ENCODE measurements at regions not wholly inside any gene's neighbourhood (a gene's known extent, or its start where the extent isn't known, plus 50 kb on each side); places are given as distances from the start of the nearest gene placed in this dataset.
"Not testable (repeated sequence)": the region's sequence is repeated elsewhere in the genome, so short reads cannot be mapped to it uniquely, and the experiment has no call there.

GRCh38 chr1:74861867-74862266, 128.9 kb downstream of the TYW3 start:
- Mint-ChIP-seq H3K27ac (no peak overlapping the region), H3K36me3 (no peaks in the 10 kb centered on the region), H3K9me3 (peaks cover 17 to 18% (median 18%) of the 10 kb centered on the region in 3 donors), H3K27me3 (peaks cover 0 to 2% of the 10 kb centered on the region in 2 donors), H3K4me1 (no peaks in the 10 kb centered on the region), H3K4me3 (no peak overlapping the region)
- CTCF ChIA-PET: no interaction called here
- DNase-seq (no peak), ATAC-seq (replicated peaks in 1 of 4) (no peak)
- WGBS (ENCODE audit: insufficient coverage): no CpG with 5 or more reads among the region's 1 CpG
- POLR2A ChIA-PET: no interaction called here
- Histone ChIP-seq H3K4me3 (ENCODE audit: control insufficient read depth in 1 of 2, extremely low read depth in 1 of 2, low read length in 1 of 2) (no peak overlapping the region), H3K9me3 (no peaks in the 10 kb centered on the region), H3K4me1 (ENCODE audit: control insufficient read depth in 1 of 2, extremely low read depth in 1 of 2, insufficient read depth in 2 of 2, low read length in 2 of 2) (no peaks in the 10 kb centered on the region), H3K36me3 (ENCODE audit: control insufficient read depth in 2 of 2, extremely low read depth in 1 of 2, insufficient read depth in 1 of 2, low read length in 1 of 2) (no peaks in the 10 kb centered on the region), H3K27ac (ENCODE audit: low read length) (no peak overlapping the region), H3K27me3 (replicated peaks in 1 of 2; ENCODE audit: control insufficient read depth in 2 of 2, extremely low read depth in 1 of 2, insufficient read depth in 2 of 2, low read length in 1 of 2) (no peaks in the 10 kb centered on the region)

- H3K27ac ChIP-seq (ENCODE audit: low read length): no peak overlapping the region
- ATAC-seq (replicated peaks in 1 of 4) (no peak), DNase-seq (no peak)
- ChIA-PET CTCF (no interaction called here), POLR2A (no interaction called here)
- no peaks in the 10 kb centered on the region for H3K27me3 Mint-ChIP-seq
- no peaks in the 10 kb centered on the region for H3K36me3 ChIP-seq (ENCODE audit: control insufficient read depth in 2 of 2, extremely low read depth in 1 of 2, insufficient read depth in 1 of 2, low read length in 1 of 2)
- no peaks in the 10 kb centered on the region for H3K27me3 ChIP-seq (replicated peaks in 1 of 2; ENCODE audit: control insufficient read depth in 2 of 2, extremely low read depth in 1 of 2, insufficient read depth in 2 of 2, low read length in 1 of 2)
- H3K4me3 ChIP-seq (ENCODE audit: control insufficient read depth in 1 of 2, extremely low read depth in 1 of 2, low read length in 1 of 2): no peak overlapping the region
- H3K9me3 ChIP-seq: no peaks in the 10 kb centered on the region
- H3K4me1 Mint-ChIP-seq: no peaks in the 10 kb centered on the region
- no peaks in the 10 kb centered on the region for H3K4me1 ChIP-seq (ENCODE audit: control insufficient read depth in 1 of 2, extremely low read depth in 1 of 2, insufficient read depth in 2 of 2, low read length in 2 of 2)
- WGBS (ENCODE audit: insufficient coverage): no CpG with 5 or more reads among the region's 1 CpG
- no peaks in the 10 kb centered on the region for H3K36me3 Mint-ChIP-seq
- no peak overlapping the region for H3K4me3 Mint-ChIP-seq
- H3K27ac Mint-ChIP-seq: no peak overlapping the region
- peaks cover 16 to 42% (median 30%) of the 10 kb centered on the region in 3 donors for H3K9me3 Mint-ChIP-seq
Observed at GRCh38 chr1:74869702-74870101, 136.8 kb downstream of the TYW3 start.

GRCh38 chr1:74877366-74877765, 144.4 kb downstream of the TYW3 start:
- H3K4me3 Mint-ChIP-seq; H3K9me3 Mint-ChIP-seq; H3K4me1 ChIP-seq (ENCODE audit: control insufficient read depth in 1 of 2, extremely low read depth in 1 of 2, insufficient read depth in 2 of 2, low read length in 2 of 2); H3K27ac ChIP-seq (ENCODE audit: low read length); H3K27ac Mint-ChIP-seq; H3K36me3 Mint-ChIP-seq; H3K27me3 ChIP-seq (replicated peaks in 1 of 2; ENCODE audit: control insufficient read depth in 2 of 2, extremely low read depth in 1 of 2, insufficient read depth in 2 of 2, low read length in 1 of 2); H3K4me3 ChIP-seq (ENCODE audit: control insufficient read depth in 1 of 2, extremely low read depth in 1 of 2, low read length in 1 of 2); CTCF ChIA-PET; POLR2A ChIA-PET; H3K9me3 ChIP-seq; H3K27me3 Mint-ChIP-seq; H3K36me3 ChIP-seq (ENCODE audit: control insufficient read depth in 2 of 2, extremely low read depth in 1 of 2, insufficient read depth in 1 of 2, low read length in 1 of 2); DNase-seq; H3K4me1 Mint-ChIP-seq; ATAC-seq (replicated peaks in 1 of 4): not testable (repeated sequence)
- WGBS (ENCODE audit: insufficient coverage): 90% methylated on average over 14 of the region's 14 CpGs

GRCh38 chr1:74895411-74895810, 162.5 kb downstream of the TYW3 start:
- Histone ChIP-seq H3K4me3 (ENCODE audit: control insufficient read depth in 1 of 2, extremely low read depth in 1 of 2, low read length in 1 of 2) (no peak overlapping the region), H3K4me1 (ENCODE audit: control insufficient read depth in 1 of 2, extremely low read depth in 1 of 2, insufficient read depth in 2 of 2, low read length in 2 of 2) (no peaks in the 10 kb centered on the region), H3K27ac (ENCODE audit: low read length) (no peak overlapping the region), H3K27me3 (replicated peaks in 1 of 2; ENCODE audit: control insufficient read depth in 2 of 2, extremely low read depth in 1 of 2, insufficient read depth in 2 of 2, low read length in 1 of 2) (no peaks in the 10 kb centered on the region), H3K9me3 (no peaks in the 10 kb centered on the region), H3K36me3 (ENCODE audit: control insufficient read depth in 2 of 2, extremely low read depth in 1 of 2, insufficient read depth in 1 of 2, low read length in 1 of 2) (no peaks in the 10 kb centered on the region)
- no peak for ATAC-seq (replicated peaks in 1 of 4)
- ChIA-PET CTCF (no interaction called here), POLR2A (no interaction called here)
- H3K4me3 Mint-ChIP-seq: no peak overlapping the region
- no peaks in the 10 kb centered on the region for H3K4me1 Mint-ChIP-seq
- DNase-seq: no peak
- peaks cover 3 to 25% (median 14%) of the 10 kb centered on the region in 3 donors for H3K9me3 Mint-ChIP-seq
- no peak overlapping the region for H3K27ac Mint-ChIP-seq
- H3K27me3 Mint-ChIP-seq: no peaks in the 10 kb centered on the region
- no CpG with 5 or more reads among the region's 3 CpGs for WGBS (ENCODE audit: insufficient coverage)
- H3K36me3 Mint-ChIP-seq: no peaks in the 10 kb centered on the region

- H3K4me3 Mint-ChIP-seq: no peak overlapping the region
- ChIA-PET POLR2A (no interaction called here), CTCF (no interaction called here)
Observed at GRCh38 chr1:74908131-74908530, 175.2 kb downstream of the TYW3 start.

GRCh38 chr1:74908797-74909196, 175.8 kb downstream of the TYW3 start:
- Histone ChIP-seq H3K36me3 (ENCODE audit: control insufficient read depth in 2 of 2, extremely low read depth in 1 of 2, insufficient read depth in 1 of 2, low read length in 1 of 2) (no peaks in the 10 kb centered on the region), H3K27ac (ENCODE audit: low read length) (no peak overlapping the region), H3K27me3 (replicated peaks in 1 of 2; ENCODE audit: control insufficient read depth in 2 of 2, extremely low read depth in 1 of 2, insufficient read depth in 2 of 2, low read length in 1 of 2) (no peaks in the 10 kb centered on the region), H3K4me3 (ENCODE audit: control insufficient read depth in 1 of 2, extremely low read depth in 1 of 2, low read length in 1 of 2) (no peak overlapping the region), H3K9me3 (no peaks in the 10 kb centered on the region), H3K4me1 (ENCODE audit: control insufficient read depth in 1 of 2, extremely low read depth in 1 of 2, insufficient read depth in 2 of 2, low read length in 2 of 2) (no peaks in the 10 kb centered on the region)
- ChIA-PET CTCF (no interaction called here), POLR2A (no interaction called here)
- WGBS (ENCODE audit: insufficient coverage): 50% methylated on average over 1 of the region's 1 CpG
- H3K4me1 Mint-ChIP-seq: no peaks in the 10 kb centered on the region
- peaks cover 3 to 10% (median 5%) of the 10 kb centered on the region in 3 donors for H3K9me3 Mint-ChIP-seq
- no peak overlapping the region for H3K4me3 Mint-ChIP-seq
- no peaks in the 10 kb centered on the region for H3K36me3 Mint-ChIP-seq
- H3K27me3 Mint-ChIP-seq: no peaks in the 10 kb centered on the region
- no peak for ATAC-seq (replicated peaks in 1 of 4)
- no peak for DNase-seq
- no peak overlapping the region for H3K27ac Mint-ChIP-seq

More at GRCh38 chr1:74908131-74908530, 175.2 kb downstream of the TYW3 start:
- Mint-ChIP-seq H3K27me3 (no peaks in the 10 kb centered on the region), H3K36me3 (no peaks in the 10 kb centered on the region), H3K4me1 (no peaks in the 10 kb centered on the region), H3K9me3 (peaks cover 3 to 9% (median 5%) of the 10 kb centered on the region in 3 donors), H3K27ac (no peak overlapping the region)
- DNase-seq (no peak), ATAC-seq (replicated peaks in 1 of 4) (no peak)
- Histone ChIP-seq H3K27me3 (replicated peaks in 1 of 2; ENCODE audit: control insufficient read depth in 2 of 2, extremely low read depth in 1 of 2, insufficient read depth in 2 of 2, low read length in 1 of 2) (no peaks in the 10 kb centered on the region), H3K9me3 (no peaks in the 10 kb centered on the region), H3K27ac (ENCODE audit: low read length) (no peak overlapping the region), H3K4me1 (ENCODE audit: control insufficient read depth in 1 of 2, extremely low read depth in 1 of 2, insufficient read depth in 2 of 2, low read length in 2 of 2) (no peaks in the 10 kb centered on the region), H3K4me3 (ENCODE audit: control insufficient read depth in 1 of 2, extremely low read depth in 1 of 2, low read length in 1 of 2) (no peak overlapping the region), H3K36me3 (ENCODE audit: control insufficient read depth in 2 of 2, extremely low read depth in 1 of 2, insufficient read depth in 1 of 2, low read length in 1 of 2) (no peaks in the 10 kb centered on the region)

GRCh38 chr1:74913978-74914377, 181.0 kb downstream of the TYW3 start:
- POLR2A ChIA-PET: no interaction called here
- CTCF ChIA-PET: no interaction called here
- no peaks in the 10 kb centered on the region for H3K36me3 ChIP-seq (ENCODE audit: control insufficient read depth in 2 of 2, extremely low read depth in 1 of 2, insufficient read depth in 1 of 2, low read length in 1 of 2)
- H3K36me3 Mint-ChIP-seq: no peaks in the 10 kb centered on the region
- no peaks in the 10 kb centered on the region for H3K4me1 ChIP-seq (ENCODE audit: control insufficient read depth in 1 of 2, extremely low read depth in 1 of 2, insufficient read depth in 2 of 2, low read length in 2 of 2)
- 63% methylated on average over 3 of the region's 3 CpGs for WGBS (ENCODE audit: insufficient coverage)
- no peak overlapping the region for H3K27ac Mint-ChIP-seq
- H3K4me1 Mint-ChIP-seq: no peaks in the 10 kb centered on the region
- H3K27me3 ChIP-seq (replicated peaks in 1 of 2; ENCODE audit: control insufficient read depth in 2 of 2, extremely low read depth in 1 of 2, insufficient read depth in 2 of 2, low read length in 1 of 2): no peaks in the 10 kb centered on the region
- no peaks in the 10 kb centered on the region for H3K27me3 Mint-ChIP-seq
- no peaks in the 10 kb centered on the region for H3K9me3 ChIP-seq
- DNase-seq: no peak
- peaks cover 12 to 29% (median 25%) of the 10 kb centered on the region in 3 donors for H3K9me3 Mint-ChIP-seq
- H3K4me3 ChIP-seq (ENCODE audit: control insufficient read depth in 1 of 2, extremely low read depth in 1 of 2, low read length in 1 of 2): no peak overlapping the region
- ATAC-seq (replicated peaks in 1 of 4): no peak
- H3K4me3 Mint-ChIP-seq: no peak overlapping the region
- H3K27ac ChIP-seq (ENCODE audit: low read length): no peak overlapping the region

All from T-cell (primary cell).